HepG2 (cell line): ENCODE measurements at regions not wholly inside any gene's neighbourhood (a gene's known extent, or its start where the extent isn't known, plus 50 kb on each side); places are given as distances from the start of the nearest gene placed in this dataset.

Experiments used
- ATAC-seq: fragments of 200-7000 bp; cut with Tn5 transposase; 3 replicates; pipeline ENCODE4 v1.9.1; 2020; ENCODE audit warnings: mild to moderate bottlenecking, moderate library complexity
- BruUV-seq: library from RNA; stranded (reverse); fragments of 400-500 nt; replicated peaks from 2 replicates; lab custom pipeline; 2021; lab: Mats Ljungman, UMichigan
- CTCF ChIA-PET: fragments of 300-600 bp; formaldehyde crosslinking; extraction: SDS; loops from one replicate; lab custom pipeline; 2021; ENCODE audit warnings: low total read pairs, inconsistent platforms, low intra/inter-chr PET ratio; lab: Yijun Ruan, JAX
- POLR2A ChIA-PET: fragments of 350-600 bp; sonication (Branson Sonifier 250); formaldehyde crosslinking; loops from one replicate; lab custom pipeline; 2020; ENCODE audit warnings: antibody characterized with exemption, inconsistent platforms; lab: Yijun Ruan, JAX
- DNase-seq: peaks from one replicate; pipeline ENCODE4 v3.0.0-alpha.2; 2015; ENCODE audit warnings: low spot score
- FAIRE-seq: peaks from 3 replicates; lab custom pipeline; 2011; peaks lifted over from hg19 to GRCh38; lab: Jason Lieb, UNC
- H2AFZ ChIP-seq: one replicate; pipeline ENCODE4 v1.6.1; 2011; ENCODE audit warnings: low read length, inconsistent platforms
- H3K27ac ChIP-seq: fragments of 300-600 bp; 3 replicates; pipeline ENCODE4 v1.8.0; 2011; ENCODE audit warnings: mixed run types, mild to moderate bottlenecking, mixed read lengths, low read length, inconsistent platforms; ENCODE audit not compliant: insufficient read depth; ENCODE audit errors: extremely low read length
- H3K27me3 ChIP-seq, 2 experiments: fragments of 200-600 bp in 1 of 2; 2 replicates in 1 of 2; 3 replicates in 1 of 2; pipeline versions ENCODE4 v1.6.0 to v1.8.0; 2011; ENCODE audit warnings: low read length in 2 of 2, mild to moderate bottlenecking in 2 of 2, moderate library complexity in 2 of 2, inconsistent platforms in 1 of 2; ENCODE audit not compliant: insufficient read depth in 2 of 2, control insufficient read depth in 1 of 2
- H3K36me3 ChIP-seq, 2 experiments: fragments of 200-600 bp in 1 of 2; replicated peaks in 1 of 2; 2 replicates in 1 of 2; 3 replicates in 1 of 2; pipeline versions ENCODE4 v1.5.1 to v1.8.0; 2011; ENCODE audit warnings: low read length in 2 of 2, inconsistent platforms in 1 of 2; ENCODE audit not compliant: insufficient read depth in 2 of 2, control insufficient read depth in 1 of 2
- H3K4me1 ChIP-seq: 2 replicates; pipeline ENCODE4 v1.5.1; 2012; ENCODE audit warnings: low read length, inconsistent platforms; ENCODE audit not compliant: insufficient read depth
- H3K4me2 ChIP-seq: 2 replicates; pipeline ENCODE4 v1.6.0; 2011; ENCODE audit warnings: low read depth, low read length, inconsistent platforms
- H3K4me3 ChIP-seq, 3 experiments: fragments of 200-600 bp in 1 of 3; sonication (generic), shearing (Covaris generic) in 1 of 3; replicated peaks in 1 of 3; 2 replicates each; pipeline ENCODE4 v1.5.1; 2011 to 2016; ENCODE audit warnings: low read length in 3 of 3, inconsistent platforms in 2 of 3, low read depth in 2 of 3, mild to moderate bottlenecking in 2 of 3, control low read depth in 1 of 3, mixed read lengths in 1 of 3; ENCODE audit not compliant: insufficient read depth in 1 of 3
- H3K79me2 ChIP-seq: one replicate; pipeline ENCODE4 v1.6.1; 2011; ENCODE audit warnings: low read length, inconsistent platforms; ENCODE audit not compliant: insufficient read depth
- H3K9ac ChIP-seq: 2 replicates; pipeline ENCODE4 v1.6.0; 2011; ENCODE audit warnings: mild to moderate bottlenecking, low read depth, low read length, inconsistent platforms; ENCODE audit not compliant: insufficient read depth
- H3K9me3 ChIP-seq: 2 replicates; pipeline ENCODE4 v1.5.1; 2012; ENCODE audit warnings: mild to moderate bottlenecking, low read length
- H4K20me1 ChIP-seq: 2 replicates; pipeline ENCODE4 v1.6.0; 2011; ENCODE audit warnings: inconsistent platforms, mild to moderate bottlenecking, low read length, moderate library complexity; ENCODE audit not compliant: insufficient read depth
- CAMTA2 ChIP-seq: sonication (generic); formaldehyde crosslinking; IDR thresholded peaks from 2 replicates; pipeline ENCODE4 v1.4.0; 2020; ENCODE audit warnings: mild to moderate bottlenecking, missing genetic modification reagents, borderline replicate concordance
- CCDC6 ChIP-seq: sonication (generic); formaldehyde crosslinking; IDR thresholded peaks from 2 replicates; pipeline ENCODE4 v1.8.1; 2022; ENCODE audit warnings: mild to moderate bottlenecking, missing genetic modification reagents, moderate library complexity
- JUNB ChIP-seq: sonication (generic); formaldehyde crosslinking; IDR thresholded peaks from 2 replicates; pipeline ENCODE4 v1.8.0; 2022; ENCODE audit warnings: missing genetic modification reagents, mild to moderate bottlenecking, borderline replicate concordance
- RXRA ChIP-seq: sonication (generic); formaldehyde crosslinking; IDR thresholded peaks from 2 replicates; pipeline ENCODE4 v1.5.1; 2020; ENCODE audit warnings: missing genetic modification reagents
- SIN3B ChIP-seq: fragments of 150-350 bp; IDR thresholded peaks from 2 replicates; pipeline ENCODE4 v1.6.1; 2014; ENCODE audit warnings: low read length
- SIX4 ChIP-seq: sonication (generic); formaldehyde crosslinking; IDR thresholded peaks from 2 replicates; pipeline ENCODE4 v1.4.0; 2020; ENCODE audit warnings: missing genetic modification reagents
- ZBTB3 ChIP-seq: sonication (generic); formaldehyde crosslinking; IDR thresholded peaks from 2 replicates; pipeline ENCODE4 v1.4.0; 2020; ENCODE audit warnings: low read depth, mild to moderate bottlenecking, moderate library complexity, missing genetic modification reagents, borderline replicate concordance
- ZNF253 ChIP-seq: sonication (generic); formaldehyde crosslinking; IDR thresholded peaks from 2 replicates; pipeline ENCODE4 v1.8.0; 2022; ENCODE audit warnings: mild to moderate bottlenecking, missing genetic modification reagents, borderline replicate concordance
- ZNF3 ChIP-seq: IDR thresholded peaks from 2 replicates; pipeline ENCODE4 v1.7.0; 2017; ENCODE audit warnings: inconsistent platforms
- ZNF558 ChIP-seq: sonication (generic); formaldehyde crosslinking; IDR thresholded peaks from 2 replicates; pipeline ENCODE4 v1.9.0; 2022; ENCODE audit warnings: mild to moderate bottlenecking, missing genetic modification reagents, borderline replicate concordance
- ZNF746 ChIP-seq: sonication (generic); formaldehyde crosslinking; IDR thresholded peaks from 2 replicates; pipeline ENCODE4 v1.8.0; 2022; ENCODE audit warnings: mild to moderate bottlenecking, missing genetic modification reagents
- ZSCAN31 ChIP-seq: sonication (generic); formaldehyde crosslinking; IDR thresholded peaks from 2 replicates; pipeline ENCODE4 v1.5.0; 2020; ENCODE audit warnings: low read depth, mild to moderate bottlenecking, missing genetic modification reagents
- in situ Hi-C: cut with HindIII; loops from 2 replicates; pipeline ENCODE4 v1.10.0; 2017; ENCODE audit warnings: low pct_unique_long_range_greater_than_20kb; ENCODE audit not compliant: extremely low pct_ligation_motif_present
- intact Hi-C: fragments of 100-400 bp; cut with micrococcal nuclease; formaldehyde crosslinking; loops from one replicate; pipeline ENCODE4 v1.10.0; 2022; ENCODE audit not compliant: unreplicated experiment
- TF ChIP-seq, protein P1 (sequence below): sonication (generic); formaldehyde crosslinking; IDR thresholded peaks from 2 replicates; pipeline ENCODE4 v1.4.0; 2020; ENCODE audit warnings: missing genetic modification reagents
- TF ChIP-seq, protein P2 (sequence below): IDR thresholded peaks from 2 replicates; pipeline ENCODE4 v1.6.1; 2016
- TF ChIP-seq, protein P3 (sequence below): sonication (generic); IDR thresholded peaks from 2 replicates; pipeline ENCODE4 v1.6.1; 2016; ENCODE audit warnings: low read depth, borderline replicate concordance
- TF ChIP-seq, protein P4 (sequence below): sonication (generic); formaldehyde crosslinking; IDR thresholded peaks from 2 replicates; pipeline ENCODE4 v1.8.0; 2022; ENCODE audit warnings: mild to moderate bottlenecking, missing genetic modification reagents, moderate library complexity

DNA sequence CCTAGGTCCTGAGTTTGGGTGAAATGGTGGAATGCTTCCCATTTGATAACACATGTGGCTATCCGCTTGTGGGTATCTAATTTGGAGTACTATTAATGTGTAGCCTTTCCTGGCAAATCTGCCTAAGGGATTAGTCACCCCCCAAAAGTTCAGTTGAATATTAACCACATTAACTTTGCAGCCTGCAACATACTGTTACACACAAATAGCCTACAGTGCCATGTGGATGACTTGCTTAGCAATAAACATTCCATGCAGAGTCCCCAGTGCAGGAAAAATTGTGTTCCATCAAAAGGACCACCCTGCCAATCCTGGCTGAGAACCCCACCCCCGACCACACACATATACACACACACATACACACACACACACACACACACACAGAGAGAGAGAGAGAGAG, 303.3 kb upstream of the ESRRG start (continued):
- TF ChIP-seq, protein P1, sequence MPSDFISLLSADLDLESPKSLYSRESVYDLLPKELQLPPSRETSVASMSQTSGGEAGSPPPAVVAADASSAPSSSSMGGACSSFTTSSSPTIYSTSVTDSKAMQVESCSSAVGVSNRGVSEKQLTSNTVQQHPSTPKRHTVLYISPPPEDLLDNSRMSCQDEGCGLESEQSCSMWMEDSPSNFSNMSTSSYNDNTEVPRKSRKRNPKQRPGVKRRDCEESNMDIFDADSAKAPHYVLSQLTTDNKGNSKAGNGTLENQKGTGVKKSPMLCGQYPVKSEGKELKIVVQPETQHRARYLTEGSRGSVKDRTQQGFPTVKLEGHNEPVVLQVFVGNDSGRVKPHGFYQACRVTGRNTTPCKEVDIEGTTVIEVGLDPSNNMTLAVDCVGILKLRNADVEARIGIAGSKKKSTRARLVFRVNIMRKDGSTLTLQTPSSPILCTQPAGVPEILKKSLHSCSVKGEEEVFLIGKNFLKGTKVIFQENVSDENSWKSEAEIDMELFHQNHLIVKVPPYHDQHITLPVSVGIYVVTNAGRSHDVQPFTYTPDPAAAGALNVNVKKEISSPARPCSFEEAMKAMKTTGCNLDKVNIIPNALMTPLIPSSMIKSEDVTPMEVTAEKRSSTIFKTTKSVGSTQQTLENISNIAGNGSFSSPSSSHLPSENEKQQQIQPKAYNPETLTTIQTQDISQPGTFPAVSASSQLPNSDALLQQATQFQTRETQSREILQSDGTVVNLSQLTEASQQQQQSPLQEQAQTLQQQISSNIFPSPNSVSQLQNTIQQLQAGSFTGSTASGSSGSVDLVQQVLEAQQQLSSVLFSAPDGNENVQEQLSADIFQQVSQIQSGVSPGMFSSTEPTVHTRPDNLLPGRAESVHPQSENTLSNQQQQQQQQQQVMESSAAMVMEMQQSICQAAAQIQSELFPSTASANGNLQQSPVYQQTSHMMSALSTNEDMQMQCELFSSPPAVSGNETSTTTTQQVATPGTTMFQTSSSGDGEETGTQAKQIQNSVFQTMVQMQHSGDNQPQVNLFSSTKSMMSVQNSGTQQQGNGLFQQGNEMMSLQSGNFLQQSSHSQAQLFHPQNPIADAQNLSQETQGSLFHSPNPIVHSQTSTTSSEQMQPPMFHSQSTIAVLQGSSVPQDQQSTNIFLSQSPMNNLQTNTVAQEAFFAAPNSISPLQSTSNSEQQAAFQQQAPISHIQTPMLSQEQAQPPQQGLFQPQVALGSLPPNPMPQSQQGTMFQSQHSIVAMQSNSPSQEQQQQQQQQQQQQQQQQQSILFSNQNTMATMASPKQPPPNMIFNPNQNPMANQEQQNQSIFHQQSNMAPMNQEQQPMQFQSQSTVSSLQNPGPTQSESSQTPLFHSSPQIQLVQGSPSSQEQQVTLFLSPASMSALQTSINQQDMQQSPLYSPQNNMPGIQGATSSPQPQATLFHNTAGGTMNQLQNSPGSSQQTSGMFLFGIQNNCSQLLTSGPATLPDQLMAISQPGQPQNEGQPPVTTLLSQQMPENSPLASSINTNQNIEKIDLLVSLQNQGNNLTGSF (CRISPR knock-in tag) = no peak
- no peak for TF ChIP-seq CAMTA2 (CRISPR knock-in tag)
- TF ChIP-seq ZNF746 (CRISPR knock-in tag) = no peak
- no peak for TF ChIP-seq ZNF3 (CRISPR knock-in tag)

DNA sequence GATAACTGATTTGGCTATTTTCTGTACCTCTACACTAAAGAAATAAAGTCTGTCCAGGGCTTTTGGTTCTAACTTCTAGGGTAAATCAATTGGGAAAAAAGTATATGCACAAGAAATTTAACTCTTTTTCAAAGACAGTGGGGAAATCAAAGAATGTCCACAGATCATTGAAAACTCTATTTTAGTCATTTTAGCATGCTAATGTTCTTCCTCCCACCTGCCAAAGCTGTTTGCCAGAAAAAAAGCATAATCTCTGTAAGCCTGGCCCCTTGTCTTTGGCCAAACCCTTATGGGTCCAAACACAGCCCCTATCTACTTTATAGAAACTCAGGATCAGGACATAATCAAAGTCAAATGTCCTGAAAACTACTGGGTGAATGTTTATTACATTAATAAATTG, 302.2 kb upstream of the ESRRG start:
- ChIA-PET POLR2A (no interaction called here), CTCF (no interaction called here)
- Histone ChIP-seq H3K9me3 (no peaks in the 10 kb centered on the region), H3K36me3 (no peaks in the 10 kb centered on the region), H4K20me1 (no peaks in the 10 kb centered on the region), H2AFZ (no peak overlapping the region), H3K79me2 (no peaks in the 10 kb centered on the region), H3K4me1 (no peaks in the 10 kb centered on the region), H3K4me3 (no peak overlapping the region), H3K9ac (no peak overlapping the region), H3K27me3 (no peaks in the 10 kb centered on the region), H3K27ac (no peak overlapping the region), H3K4me2 (no peak overlapping the region)
- BruUV-seq = no TSS peak
- DNase-seq = no peak
- intact Hi-C loops = no loop called here
- in situ Hi-C loops = no loop called here
- ATAC-seq = no peak
- no peak for FAIRE-seq
- TF ChIP-seq CCDC6 (CRISPR knock-in tag) (no peak), ZBTB3 (CRISPR knock-in tag) (no peak), ZNF558 (CRISPR knock-in tag) (no peak), ZSCAN31 (CRISPR knock-in tag) (no peak), SIX4 (CRISPR knock-in tag) (no peak), RXRA (no peak), ZNF253 (CRISPR knock-in tag) (no peak), SIN3B (no peak), JUNB (no peak)
- TF ChIP-seq, protein P2, sequence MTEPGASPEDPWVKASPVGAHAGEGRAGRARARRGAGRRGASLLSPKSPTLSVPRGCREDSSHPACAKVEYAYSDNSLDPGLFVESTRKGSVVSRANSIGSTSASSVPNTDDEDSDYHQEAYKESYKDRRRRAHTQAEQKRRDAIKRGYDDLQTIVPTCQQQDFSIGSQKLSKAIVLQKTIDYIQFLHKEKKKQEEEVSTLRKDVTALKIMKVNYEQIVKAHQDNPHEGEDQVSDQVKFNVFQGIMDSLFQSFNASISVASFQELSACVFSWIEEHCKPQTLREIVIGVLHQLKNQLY (CRISPR knock-in tag) = no peak
- TF ChIP-seq, protein P3, sequence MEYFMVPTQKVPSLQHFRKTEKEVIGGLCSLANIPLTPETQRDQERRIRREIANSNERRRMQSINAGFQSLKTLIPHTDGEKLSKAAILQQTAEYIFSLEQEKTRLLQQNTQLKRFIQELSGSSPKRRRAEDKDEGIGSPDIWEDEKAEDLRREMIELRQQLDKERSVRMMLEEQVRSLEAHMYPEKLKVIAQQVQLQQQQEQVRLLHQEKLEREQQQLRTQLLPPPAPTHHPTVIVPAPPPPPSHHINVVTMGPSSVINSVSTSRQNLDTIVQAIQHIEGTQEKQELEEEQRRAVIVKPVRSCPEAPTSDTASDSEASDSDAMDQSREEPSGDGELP = no peak
- TF ChIP-seq, protein P4, sequence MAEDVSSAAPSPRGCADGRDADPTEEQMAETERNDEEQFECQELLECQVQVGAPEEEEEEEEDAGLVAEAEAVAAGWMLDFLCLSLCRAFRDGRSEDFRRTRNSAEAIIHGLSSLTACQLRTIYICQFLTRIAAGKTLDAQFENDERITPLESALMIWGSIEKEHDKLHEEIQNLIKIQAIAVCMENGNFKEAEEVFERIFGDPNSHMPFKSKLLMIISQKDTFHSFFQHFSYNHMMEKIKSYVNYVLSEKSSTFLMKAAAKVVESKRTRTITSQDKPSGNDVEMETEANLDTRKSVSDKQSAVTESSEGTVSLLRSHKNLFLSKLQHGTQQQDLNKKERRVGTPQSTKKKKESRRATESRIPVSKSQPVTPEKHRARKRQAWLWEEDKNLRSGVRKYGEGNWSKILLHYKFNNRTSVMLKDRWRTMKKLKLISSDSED = no peak
